GM18498 (cell line): ENCODE measurements at regions not wholly inside any gene's neighbourhood (a gene's known extent, or its start where the extent isn't known, plus 50 kb on each side); places are given as distances from the start of the nearest gene placed in this dataset.

Experiments used
- ATAC-seq: cut with Tn5 transposase; IDR thresholded peaks from one replicate; pipeline ENCODE4 v1.9.1; 2021; ENCODE audit warnings: mild to moderate bottlenecking, moderate library complexity; ENCODE audit not compliant: unreplicated experiment

GRCh38 chr2:160868891-160869290 is 291.3 kb upstream of the TANK start:
- no peak for ATAC-seq

- no peak for ATAC-seq
These were observed 290.8 kb upstream of the TANK start for GRCh38 chr2:160869411-160869810.

GRCh38 chr2:160870729-160871465 is 289.3 kb upstream of the TANK start:
- ATAC-seq: no peak

GRCh38 chr2:160871953-160872352 is 288.3 kb upstream of the TANK start:
- no peak for ATAC-seq

- ATAC-seq: no peak
These were observed 284.2 kb upstream of the TANK start for GRCh38 chr2:160876029-160876428.

- ATAC-seq: no peak
These were observed 283.5 kb upstream of the TANK start for GRCh38 chr2:160876765-160877164.

GRCh38 chr2:160878618-160879017 is 281.6 kb upstream of the TANK start:
- ATAC-seq: no peak

GRCh38 chr2:160882906-160883305 is 277.3 kb upstream of the TANK start:
- ATAC-seq: no peak

- no peak for ATAC-seq
These were observed 276.2 kb upstream of the TANK start for GRCh38 chr2:160884056-160884455.

GRCh38 chr2:160889439-160890170 is 270.6 kb upstream of the TANK start:
- no peak for ATAC-seq

- ATAC-seq: no peak
These were observed 269.4 kb upstream of the TANK start for GRCh38 chr2:160890667-160891352.

- no peak for ATAC-seq
These were observed 268.9 kb upstream of the TANK start for GRCh38 chr2:160891353-160891740.

- no peak for ATAC-seq
These were observed 268.0 kb upstream of the TANK start for GRCh38 chr2:160892204-160892603.

- ATAC-seq: no peak
These were observed 266.6 kb upstream of the TANK start for GRCh38 chr2:160893581-160893980.

- no peak for ATAC-seq
These were observed 261.5 kb upstream of the TANK start for GRCh38 chr2:160898581-160899307.

- no peak for ATAC-seq
These were observed 258.6 kb upstream of the TANK start for GRCh38 chr2:160901613-160902012.

GRCh38 chr2:160905862-160906261 is 254.4 kb upstream of the TANK start:
- ATAC-seq: no peak

GRCh38 chr2:160906878-160907277 is 253.3 kb upstream of the TANK start:
- ATAC-seq: no peak

- no peak for ATAC-seq
These were observed 252.5 kb upstream of the TANK start for GRCh38 chr2:160907738-160908137.

GRCh38 chr2:160908157-160908556 is 252.1 kb upstream of the TANK start:
- no peak for ATAC-seq

GRCh38 chr2:160909781-160910242 is 250.4 kb upstream of the TANK start:
- no peak for ATAC-seq
